HepG2 (cell line): ENCODE measurements at regions not wholly inside any gene's neighbourhood (a gene's known extent, or its start where the extent isn't known, plus 50 kb on each side); places are given as distances from the start of the nearest gene placed in this dataset.

Experiments
- ATAC-seq: fragments of 200-7000 bp; cut with Tn5 transposase; 3 replicates; pipeline ENCODE4 v1.9.1; 2020; ENCODE audit warnings: mild to moderate bottlenecking, moderate library complexity
- BruUV-seq: library from RNA; stranded (reverse); fragments of 400-500 nt; replicated peaks from 2 replicates; lab custom pipeline; 2021; lab: Mats Ljungman, UMichigan
- CTCF ChIA-PET: fragments of 300-600 bp; formaldehyde crosslinking; extraction: SDS; loops from one replicate; lab custom pipeline; 2021; ENCODE audit warnings: low total read pairs, inconsistent platforms, low intra/inter-chr PET ratio; lab: Yijun Ruan, JAX
- POLR2A ChIA-PET: fragments of 350-600 bp; sonication (Branson Sonifier 250); formaldehyde crosslinking; loops from one replicate; lab custom pipeline; 2020; ENCODE audit warnings: antibody characterized with exemption, inconsistent platforms; lab: Yijun Ruan, JAX
- DNase-seq: peaks from one replicate; pipeline ENCODE4 v3.0.0-alpha.2; 2015; ENCODE audit warnings: low spot score
- FAIRE-seq: peaks from 3 replicates; lab custom pipeline; 2011; peaks lifted over from hg19 to GRCh38; lab: Jason Lieb, UNC
- H2AFZ ChIP-seq: one replicate; pipeline ENCODE4 v1.6.1; 2011; ENCODE audit warnings: low read length, inconsistent platforms
- H3K27ac ChIP-seq: fragments of 300-600 bp; 3 replicates; pipeline ENCODE4 v1.8.0; 2011; ENCODE audit warnings: mixed run types, mild to moderate bottlenecking, mixed read lengths, low read length, inconsistent platforms; ENCODE audit not compliant: insufficient read depth; ENCODE audit errors: extremely low read length
- H3K27me3 ChIP-seq, 2 experiments: fragments of 200-600 bp in 1 of 2; 2 replicates in 1 of 2; 3 replicates in 1 of 2; pipeline versions ENCODE4 v1.6.0 to v1.8.0; 2011; ENCODE audit warnings: low read length in 2 of 2, mild to moderate bottlenecking in 2 of 2, moderate library complexity in 2 of 2, inconsistent platforms in 1 of 2; ENCODE audit not compliant: insufficient read depth in 2 of 2, control insufficient read depth in 1 of 2
- H3K36me3 ChIP-seq, 2 experiments: fragments of 200-600 bp in 1 of 2; replicated peaks in 1 of 2; 2 replicates in 1 of 2; 3 replicates in 1 of 2; pipeline versions ENCODE4 v1.5.1 to v1.8.0; 2011; ENCODE audit warnings: low read length in 2 of 2, inconsistent platforms in 1 of 2; ENCODE audit not compliant: insufficient read depth in 2 of 2, control insufficient read depth in 1 of 2
- H3K4me1 ChIP-seq: 2 replicates; pipeline ENCODE4 v1.5.1; 2012; ENCODE audit warnings: low read length, inconsistent platforms; ENCODE audit not compliant: insufficient read depth
- H3K4me2 ChIP-seq: 2 replicates; pipeline ENCODE4 v1.6.0; 2011; ENCODE audit warnings: low read depth, low read length, inconsistent platforms
- H3K4me3 ChIP-seq, 3 experiments: fragments of 200-600 bp in 1 of 3; sonication (generic), shearing (Covaris generic) in 1 of 3; replicated peaks in 1 of 3; 2 replicates each; pipeline ENCODE4 v1.5.1; 2011 to 2016; ENCODE audit warnings: low read length in 3 of 3, inconsistent platforms in 2 of 3, low read depth in 2 of 3, mild to moderate bottlenecking in 2 of 3, control low read depth in 1 of 3, mixed read lengths in 1 of 3; ENCODE audit not compliant: insufficient read depth in 1 of 3
- H3K79me2 ChIP-seq: one replicate; pipeline ENCODE4 v1.6.1; 2011; ENCODE audit warnings: low read length, inconsistent platforms; ENCODE audit not compliant: insufficient read depth
- H3K9ac ChIP-seq: 2 replicates; pipeline ENCODE4 v1.6.0; 2011; ENCODE audit warnings: mild to moderate bottlenecking, low read depth, low read length, inconsistent platforms; ENCODE audit not compliant: insufficient read depth
- H3K9me3 ChIP-seq: 2 replicates; pipeline ENCODE4 v1.5.1; 2012; ENCODE audit warnings: mild to moderate bottlenecking, low read length
- H4K20me1 ChIP-seq: 2 replicates; pipeline ENCODE4 v1.6.0; 2011; ENCODE audit warnings: inconsistent platforms, mild to moderate bottlenecking, low read length, moderate library complexity; ENCODE audit not compliant: insufficient read depth
- CHD2 ChIP-seq: IDR thresholded peaks from 2 replicates; pipeline ENCODE4 v1.6.1; 2011; ENCODE audit warnings: low read depth, low read length, improper control_type of control experiment
- CREB1 ChIP-seq, 2 experiments: fragments of 450-650 bp in 1 of 2; IDR thresholded peaks; 2 replicates each; pipeline ENCODE4 v1.6.1; 2016 to 2017; ENCODE audit warnings: control low read depth in 1 of 2, mild to moderate bottlenecking in 1 of 2, missing compliant biosample characterization in 1 of 2, missing genetic modification characterization in 1 of 2
- GATAD1 ChIP-seq: IDR thresholded peaks from 2 replicates; pipeline ENCODE4 v1.6.1; 2016; ENCODE audit warnings: missing genetic modification reagents, missing compliant biosample characterization
- HOXA5 ChIP-seq: sonication (generic); formaldehyde crosslinking; IDR thresholded peaks from 2 replicates; pipeline ENCODE4 v1.4.0; 2020; ENCODE audit warnings: missing genetic modification reagents
- KDM1A ChIP-seq: IDR thresholded peaks from 2 replicates; pipeline ENCODE4 v1.6.1; 2016; ENCODE audit warnings: missing compliant biosample characterization
- MTA3 ChIP-seq: sonication (generic); formaldehyde crosslinking; IDR thresholded peaks from 2 replicates; pipeline ENCODE4 v1.4.0; 2020; ENCODE audit warnings: missing genetic modification reagents
- PCBP2 ChIP-seq: fragments of 200-400 bp; formaldehyde crosslinking; optimal IDR thresholded peaks from 2 replicates; pipeline ENCODE3; 2018; ENCODE audit warnings: low read length, low read depth; ENCODE audit not compliant: poor library complexity, severe bottlenecking
- YY1 ChIP-seq: IDR thresholded peaks from 2 replicates; pipeline ENCODE4 v1.6.1; 2011; ENCODE audit warnings: low read length, low read depth, moderate library complexity, mild to moderate bottlenecking; ENCODE audit not compliant: insufficient read depth, insufficient replicate concordance
- ZNF33B ChIP-seq: sonication (generic); formaldehyde crosslinking; IDR thresholded peaks from 2 replicates; pipeline ENCODE4 v1.5.1; 2020; ENCODE audit warnings: mild to moderate bottlenecking, missing genetic modification reagents
- WGBS: methylation state at CpG from one replicate; pipeline ENCODE4 v1.1.6; 2017; ENCODE audit warnings: low lambda C conversion rate; 5-methylcytosine and 5-hydroxymethylcytosine counted together
- in situ Hi-C: cut with HindIII; loops from 2 replicates; pipeline ENCODE4 v1.10.0; 2017; ENCODE audit warnings: low pct_unique_long_range_greater_than_20kb; ENCODE audit not compliant: extremely low pct_ligation_motif_present
- intact Hi-C: fragments of 100-400 bp; cut with micrococcal nuclease; formaldehyde crosslinking; loops from one replicate; pipeline ENCODE4 v1.10.0; 2022; ENCODE audit not compliant: unreplicated experiment
- TF ChIP-seq, protein P1 (sequence below), 2 experiments: sonication (generic) in 1 of 2; formaldehyde crosslinking in 1 of 2; IDR thresholded peaks; 2 replicates each; pipeline versions ENCODE4 v1.6.1 to v1.9.0; 2014 to 2022; ENCODE audit warnings: antibody characterized with exemption in 1 of 2, borderline replicate concordance in 1 of 2, inconsistent platforms in 1 of 2, low read depth in 1 of 2, missing genetic modification reagents in 1 of 2
- TF ChIP-seq, protein P2 (sequence below): sonication (generic); formaldehyde crosslinking; IDR thresholded peaks from 2 replicates; pipeline ENCODE4 v1.8.0; 2023; ENCODE audit warnings: mild to moderate bottlenecking, missing genetic modification reagents
- TF ChIP-seq, protein P3 (sequence below): sonication (generic); formaldehyde crosslinking; conservative IDR thresholded peaks from 2 replicates; pipeline ENCODE4 v1.8.0; 2022; ENCODE audit warnings: missing genetic modification reagents
- TF ChIP-seq, protein P4 (sequence below): IDR thresholded peaks from 2 replicates; pipeline ENCODE4 v1.6.1; 2016

DNA sequence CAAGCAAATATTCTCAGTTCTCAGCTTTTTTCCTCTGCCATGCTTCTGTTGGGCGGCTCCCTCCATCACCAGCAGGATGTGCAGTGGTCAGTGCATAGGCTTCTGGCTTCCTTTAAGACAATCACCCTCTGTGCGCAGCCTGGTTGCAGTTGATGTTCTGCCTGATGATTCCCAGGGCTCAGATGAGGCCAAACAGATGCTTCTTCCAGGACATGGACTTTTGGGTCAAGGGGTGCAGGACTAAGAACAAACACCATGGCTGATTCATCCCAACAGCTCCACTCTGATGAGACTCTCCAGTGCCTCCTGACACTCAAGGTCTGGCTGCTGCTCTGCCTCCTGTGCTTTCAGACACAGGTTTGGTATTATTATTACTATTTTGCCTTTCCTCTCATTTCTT lies 554.8 kb upstream of the CDH4 start (continued):
- TF ChIP-seq, protein P1, sequence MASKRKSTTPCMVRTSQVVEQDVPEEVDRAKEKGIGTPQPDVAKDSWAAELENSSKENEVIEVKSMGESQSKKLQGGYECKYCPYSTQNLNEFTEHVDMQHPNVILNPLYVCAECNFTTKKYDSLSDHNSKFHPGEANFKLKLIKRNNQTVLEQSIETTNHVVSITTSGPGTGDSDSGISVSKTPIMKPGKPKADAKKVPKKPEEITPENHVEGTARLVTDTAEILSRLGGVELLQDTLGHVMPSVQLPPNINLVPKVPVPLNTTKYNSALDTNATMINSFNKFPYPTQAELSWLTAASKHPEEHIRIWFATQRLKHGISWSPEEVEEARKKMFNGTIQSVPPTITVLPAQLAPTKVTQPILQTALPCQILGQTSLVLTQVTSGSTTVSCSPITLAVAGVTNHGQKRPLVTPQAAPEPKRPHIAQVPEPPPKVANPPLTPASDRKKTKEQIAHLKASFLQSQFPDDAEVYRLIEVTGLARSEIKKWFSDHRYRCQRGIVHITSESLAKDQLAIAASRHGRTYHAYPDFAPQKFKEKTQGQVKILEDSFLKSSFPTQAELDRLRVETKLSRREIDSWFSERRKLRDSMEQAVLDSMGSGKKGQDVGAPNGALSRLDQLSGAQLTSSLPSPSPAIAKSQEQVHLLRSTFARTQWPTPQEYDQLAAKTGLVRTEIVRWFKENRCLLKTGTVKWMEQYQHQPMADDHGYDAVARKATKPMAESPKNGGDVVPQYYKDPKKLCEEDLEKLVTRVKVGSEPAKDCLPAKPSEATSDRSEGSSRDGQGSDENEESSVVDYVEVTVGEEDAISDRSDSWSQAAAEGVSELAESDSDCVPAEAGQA (IDR thresholded peaks at IDR 0.05; ENCODE audit: low read depth), result no peak
- TF ChIP-seq, protein P1 (CRISPR knock-in tag; IDR thresholded peaks at IDR 0.05; ENCODE audit: borderline replicate concordance), result no peak
- no peak for TF ChIP-seq CREB1 (IDR thresholded peaks at IDR 0.05)
- no peak for TF ChIP-seq CREB1 (CRISPR knock-in tag; IDR thresholded peaks at IDR 0.05)
- TF ChIP-seq HOXA5 (CRISPR knock-in tag), result no peak

DNA sequence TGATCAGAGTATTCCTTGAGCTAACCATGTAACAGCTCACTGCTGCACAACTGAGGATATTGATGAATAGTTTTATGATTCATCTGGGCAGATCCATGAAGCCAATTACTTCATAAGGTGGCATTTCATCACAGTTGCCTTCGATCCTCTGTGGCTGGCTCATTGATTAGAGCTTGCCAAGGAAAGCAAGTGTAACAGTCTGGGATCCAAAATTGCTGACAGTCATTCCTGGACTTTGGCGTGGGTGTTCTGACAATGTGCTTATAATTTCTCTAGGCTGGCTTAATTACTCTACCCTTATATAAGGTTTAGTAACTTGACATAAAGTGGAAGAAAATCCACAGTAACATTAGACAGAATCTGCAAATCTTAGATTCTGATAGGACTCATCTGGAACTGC lies 551.3 kb upstream of the CDH4 start:
- Histone ChIP-seq H3K79me2 (no peaks in the 10 kb centered on the region), H4K20me1 (no peaks in the 10 kb centered on the region), H3K9ac (no peak overlapping the region), H2AFZ (no peak overlapping the region), H3K9me3 (peaks cover 75% of the 10 kb centered on the region), H3K27me3 (no peaks in the 10 kb centered on the region), H3K4me3 (no peak overlapping the region), H3K4me2 (no peak overlapping the region), H3K4me1 (no peaks in the 10 kb centered on the region), H3K36me3 (no peaks in the 10 kb centered on the region), H3K27ac (no peak overlapping the region)
- intact Hi-C loops, result no loop called here
- 23% methylated on average over 2 of the region's 2 CpGs for WGBS
- BruUV-seq, result no TSS peak
- ATAC-seq (no peak), DNase-seq (no peak), FAIRE-seq (no peak)
- in situ Hi-C loops, result no loop called here
- CTCF ChIA-PET, result no interaction called here
- POLR2A ChIA-PET, result no interaction called here
- TF ChIP-seq PCBP2 (no peak), CHD2 (no peak), KDM1A (CRISPR knock-in tag) (no peak), YY1 (no peak), GATAD1 (no peak), MTA3 (CRISPR knock-in tag) (no peak), ZNF33B (CRISPR knock-in tag) (no peak)
- TF ChIP-seq, protein P2, sequence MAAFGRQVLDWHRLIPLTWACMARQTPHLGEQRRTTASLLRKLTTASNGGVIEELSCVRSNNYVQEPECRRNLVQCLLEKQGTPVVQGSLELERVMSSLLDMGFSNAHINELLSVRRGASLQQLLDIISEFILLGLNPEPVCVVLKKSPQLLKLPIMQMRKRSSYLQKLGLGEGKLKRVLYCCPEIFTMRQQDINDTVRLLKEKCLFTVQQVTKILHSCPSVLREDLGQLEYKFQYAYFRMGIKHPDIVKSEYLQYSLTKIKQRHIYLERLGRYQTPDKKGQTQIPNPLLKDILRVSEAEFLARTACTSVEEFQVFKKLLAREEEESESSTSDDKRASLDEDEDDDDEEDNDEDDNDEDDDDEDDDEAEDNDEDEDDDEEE (CRISPR knock-in tag), result no peak
- TF ChIP-seq, protein P3, sequence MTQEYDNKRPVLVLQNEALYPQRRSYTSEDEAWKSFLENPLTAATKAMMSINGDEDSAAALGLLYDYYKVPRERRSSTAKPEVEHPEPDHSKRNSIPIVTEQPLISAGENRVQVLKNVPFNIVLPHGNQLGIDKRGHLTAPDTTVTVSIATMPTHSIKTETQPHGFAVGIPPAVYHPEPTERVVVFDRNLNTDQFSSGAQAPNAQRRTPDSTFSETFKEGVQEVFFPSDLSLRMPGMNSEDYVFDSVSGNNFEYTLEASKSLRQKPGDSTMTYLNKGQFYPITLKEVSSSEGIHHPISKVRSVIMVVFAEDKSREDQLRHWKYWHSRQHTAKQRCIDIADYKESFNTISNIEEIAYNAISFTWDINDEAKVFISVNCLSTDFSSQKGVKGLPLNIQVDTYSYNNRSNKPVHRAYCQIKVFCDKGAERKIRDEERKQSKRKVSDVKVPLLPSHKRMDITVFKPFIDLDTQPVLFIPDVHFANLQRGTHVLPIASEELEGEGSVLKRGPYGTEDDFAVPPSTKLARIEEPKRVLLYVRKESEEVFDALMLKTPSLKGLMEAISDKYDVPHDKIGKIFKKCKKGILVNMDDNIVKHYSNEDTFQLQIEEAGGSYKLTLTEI (CRISPR knock-in tag), result no peak
- TF ChIP-seq, protein P4, sequence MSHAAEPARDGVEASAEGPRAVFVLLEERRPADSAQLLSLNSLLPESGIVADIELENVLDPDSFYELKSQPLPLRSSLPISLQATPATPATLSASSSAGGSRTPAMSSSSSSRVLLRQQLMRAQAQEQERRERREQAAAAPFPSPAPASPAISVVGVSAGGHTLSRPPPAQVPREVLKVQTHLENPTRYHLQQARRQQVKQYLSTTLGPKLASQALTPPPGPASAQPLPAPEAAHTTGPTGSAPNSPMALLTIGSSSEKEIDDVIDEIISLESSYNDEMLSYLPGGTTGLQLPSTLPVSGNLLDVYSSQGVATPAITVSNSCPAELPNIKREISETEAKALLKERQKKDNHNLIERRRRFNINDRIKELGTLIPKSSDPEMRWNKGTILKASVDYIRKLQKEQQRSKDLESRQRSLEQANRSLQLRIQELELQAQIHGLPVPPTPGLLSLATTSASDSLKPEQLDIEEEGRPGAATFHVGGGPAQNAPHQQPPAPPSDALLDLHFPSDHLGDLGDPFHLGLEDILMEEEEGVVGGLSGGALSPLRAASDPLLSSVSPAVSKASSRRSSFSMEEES (CRISPR knock-in tag), result no peak
